Hepatocyte (in vitro differentiated cells): ENCODE measurements at regions not wholly inside any gene's neighbourhood (a gene's known extent, or its start where the extent isn't known, plus 50 kb on each side); places are given as distances from the start of the nearest gene placed in this dataset.

ENCODE experiments used
- DNase-seq: peaks from one replicate; pipeline ENCODE4 v3.0.0-alpha.2; 2016; ENCODE audit warnings: low spot score
- H2AFZ ChIP-seq: fragments of 200-600 bp; sonication (generic); 2 replicates; pipeline ENCODE4 v1.6.0; 2016; ENCODE audit warnings: antibody characterized with exemption, mild to moderate bottlenecking
- H3K27ac ChIP-seq: fragments of 200-600 bp; sonication (generic); 2 replicates; pipeline ENCODE4 v1.5.1; 2016; ENCODE audit warnings: mild to moderate bottlenecking
- H3K27me3 ChIP-seq: fragments of 200-600 bp; sonication (generic); 2 replicates; pipeline ENCODE4 v1.6.1; 2016
- H3K36me3 ChIP-seq: fragments of 200-600 bp; sonication (generic); replicated peaks from 2 replicates; pipeline ENCODE4 v1.5.1; 2016; ENCODE audit warnings: low read depth; ENCODE audit not compliant: insufficient read depth
- H3K4me1 ChIP-seq: fragments of 200-600 bp; sonication (generic); 2 replicates; pipeline ENCODE4 v1.5.1; 2016; ENCODE audit warnings: mild to moderate bottlenecking, moderate library complexity; ENCODE audit not compliant: insufficient read depth
- H3K4me2 ChIP-seq: fragments of 200-600 bp; sonication (generic); 2 replicates; pipeline ENCODE4 v1.6.0; 2016
- H3K4me3 ChIP-seq: fragments of 200-600 bp; sonication (generic); 2 replicates; pipeline ENCODE4 v1.5.1; 2016; ENCODE audit warnings: mild to moderate bottlenecking
- H3K79me2 ChIP-seq: fragments of 200-600 bp; sonication (generic); 2 replicates; pipeline ENCODE4 v1.6.0; 2017; ENCODE audit warnings: mild to moderate bottlenecking
- H3K9me2 ChIP-seq: fragments of 200-600 bp; sonication (generic); replicated peaks from 2 replicates; pipeline ENCODE4 v1.6.0; 2017; ENCODE audit warnings: mild to moderate bottlenecking; ENCODE audit not compliant: insufficient read depth
- H3K9me3 ChIP-seq: fragments of 200-600 bp; sonication (generic); 2 replicates; pipeline ENCODE4 v1.5.1; 2016; ENCODE audit warnings: low read depth, mild to moderate bottlenecking
- H4K20me1 ChIP-seq: fragments of 200-600 bp; sonication (generic); 2 replicates; pipeline ENCODE4 v1.6.0; 2016; ENCODE audit warnings: mild to moderate bottlenecking; ENCODE audit not compliant: insufficient read depth, poor library complexity, severe bottlenecking
- EZH2 ChIP-seq: fragments of 200-600 bp; sonication (generic); IDR thresholded peaks from 2 replicates; pipeline ENCODE4 v1.6.1; 2016; ENCODE audit warnings: antibody characterized with exemption, mild to moderate bottlenecking, borderline replicate concordance
- EZH2phosphoT487 ChIP-seq: fragments of 200-600 bp; sonication (generic); IDR thresholded peaks from one replicate; pipeline ENCODE4 v1.6.1; 2018; ENCODE audit warnings: antibody characterized with exemption, mild to moderate bottlenecking, low read depth, moderate library complexity; ENCODE audit not compliant: unreplicated experiment, severe bottlenecking
- WGBS: methylation state at CpG from one replicate; pipeline ENCODE4 v1.1.6; 2016; ENCODE audit warnings: low lambda C conversion rate; ENCODE audit errors: missing lambda C conversion rate; 5-methylcytosine and 5-hydroxymethylcytosine counted together
- TF ChIP-seq, protein P1 (sequence below): fragments of 200-600 bp; sonication (generic); IDR thresholded peaks from 2 replicates; pipeline ENCODE4 v1.5.1; 2016; ENCODE audit warnings: antibody characterized with exemption, mild to moderate bottlenecking; ENCODE audit not compliant: poor library complexity

DNA sequence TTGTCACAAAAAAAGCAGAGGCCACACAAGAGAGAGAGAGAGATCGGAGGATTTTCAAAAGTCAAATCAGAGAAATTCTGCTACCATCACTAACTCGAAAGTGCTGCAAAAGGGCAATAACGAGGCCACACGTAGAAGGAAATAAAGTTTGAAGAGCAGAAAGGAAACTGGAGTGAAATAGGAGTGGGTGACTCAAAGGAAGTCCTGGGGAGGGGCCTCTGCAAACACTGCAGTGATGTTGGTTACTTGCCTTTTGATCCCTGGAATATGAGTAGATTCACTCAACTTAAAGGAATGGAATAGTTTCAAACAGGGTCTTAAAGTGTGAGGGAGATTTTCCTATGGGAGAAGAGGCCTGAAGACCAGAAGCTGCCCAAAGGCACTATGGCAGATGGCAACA is 663.4 kb upstream of the LCORL start:
- WGBS = 91% methylated on average over 4 of the region's 4 CpGs
- no peak for DNase-seq

DNA sequence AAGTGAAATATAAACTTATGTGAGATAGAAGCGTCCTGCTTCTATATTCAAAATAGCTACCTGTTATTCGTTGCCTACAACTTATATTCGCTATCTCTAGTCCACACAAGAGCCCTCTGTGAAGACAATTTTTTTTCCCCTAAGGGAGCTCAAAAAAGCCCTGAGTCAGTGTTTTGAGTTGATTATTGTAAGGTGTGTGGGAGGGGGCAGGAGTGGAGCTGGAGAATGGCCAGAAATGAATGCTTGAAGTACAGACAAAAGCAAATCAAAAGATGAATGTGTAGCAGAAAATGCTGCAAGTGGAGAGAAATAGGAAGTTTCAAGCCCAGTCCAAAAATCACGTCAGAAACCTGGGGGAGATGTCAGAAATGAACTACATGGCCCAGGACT is 655.0 kb upstream of the LCORL start:
- TF ChIP-seq, protein P1, sequence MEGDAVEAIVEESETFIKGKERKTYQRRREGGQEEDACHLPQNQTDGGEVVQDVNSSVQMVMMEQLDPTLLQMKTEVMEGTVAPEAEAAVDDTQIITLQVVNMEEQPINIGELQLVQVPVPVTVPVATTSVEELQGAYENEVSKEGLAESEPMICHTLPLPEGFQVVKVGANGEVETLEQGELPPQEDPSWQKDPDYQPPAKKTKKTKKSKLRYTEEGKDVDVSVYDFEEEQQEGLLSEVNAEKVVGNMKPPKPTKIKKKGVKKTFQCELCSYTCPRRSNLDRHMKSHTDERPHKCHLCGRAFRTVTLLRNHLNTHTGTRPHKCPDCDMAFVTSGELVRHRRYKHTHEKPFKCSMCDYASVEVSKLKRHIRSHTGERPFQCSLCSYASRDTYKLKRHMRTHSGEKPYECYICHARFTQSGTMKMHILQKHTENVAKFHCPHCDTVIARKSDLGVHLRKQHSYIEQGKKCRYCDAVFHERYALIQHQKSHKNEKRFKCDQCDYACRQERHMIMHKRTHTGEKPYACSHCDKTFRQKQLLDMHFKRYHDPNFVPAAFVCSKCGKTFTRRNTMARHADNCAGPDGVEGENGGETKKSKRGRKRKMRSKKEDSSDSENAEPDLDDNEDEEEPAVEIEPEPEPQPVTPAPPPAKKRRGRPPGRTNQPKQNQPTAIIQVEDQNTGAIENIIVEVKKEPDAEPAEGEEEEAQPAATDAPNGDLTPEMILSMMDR = no peak
- TF ChIP-seq EZH2phosphoT487 (no peak), EZH2 (no peak)
- no peak for DNase-seq
- H3K4me1 ChIP-seq = no peaks in the 10 kb centered on the region
- H3K27ac ChIP-seq = no peak overlapping the region
- no peak overlapping the region for H3K4me2 ChIP-seq
- H3K9me3 ChIP-seq = no peaks in the 10 kb centered on the region
- H2AFZ ChIP-seq = no peak overlapping the region
- 87% methylated on average over 4 of the region's 4 CpGs for WGBS
- H4K20me1 ChIP-seq = no peaks in the 10 kb centered on the region
- H3K36me3 ChIP-seq = no peaks in the 10 kb centered on the region
- H3K27me3 ChIP-seq = no peaks in the 10 kb centered on the region
- H3K4me3 ChIP-seq = no peak overlapping the region
- H3K9me2 ChIP-seq = no peaks in the 10 kb centered on the region
- no peaks in the 10 kb centered on the region for H3K79me2 ChIP-seq

More for the DNA sequence above, 663.4 kb upstream of the LCORL start:
- Histone ChIP-seq H3K9me3 (no peaks in the 10 kb centered on the region), H4K20me1 (no peaks in the 10 kb centered on the region), H3K4me1 (no peaks in the 10 kb centered on the region), H3K27ac (no peak overlapping the region), H3K4me3 (no peak overlapping the region), H3K79me2 (no peaks in the 10 kb centered on the region), H3K36me3 (no peaks in the 10 kb centered on the region), H3K4me2 (no peak overlapping the region), H3K9me2 (no peaks in the 10 kb centered on the region), H3K27me3 (no peaks in the 10 kb centered on the region), H2AFZ (no peak overlapping the region)
- TF ChIP-seq EZH2 (no peak), EZH2phosphoT487 (no peak)
- TF ChIP-seq, protein P1 = no peak

DNA sequence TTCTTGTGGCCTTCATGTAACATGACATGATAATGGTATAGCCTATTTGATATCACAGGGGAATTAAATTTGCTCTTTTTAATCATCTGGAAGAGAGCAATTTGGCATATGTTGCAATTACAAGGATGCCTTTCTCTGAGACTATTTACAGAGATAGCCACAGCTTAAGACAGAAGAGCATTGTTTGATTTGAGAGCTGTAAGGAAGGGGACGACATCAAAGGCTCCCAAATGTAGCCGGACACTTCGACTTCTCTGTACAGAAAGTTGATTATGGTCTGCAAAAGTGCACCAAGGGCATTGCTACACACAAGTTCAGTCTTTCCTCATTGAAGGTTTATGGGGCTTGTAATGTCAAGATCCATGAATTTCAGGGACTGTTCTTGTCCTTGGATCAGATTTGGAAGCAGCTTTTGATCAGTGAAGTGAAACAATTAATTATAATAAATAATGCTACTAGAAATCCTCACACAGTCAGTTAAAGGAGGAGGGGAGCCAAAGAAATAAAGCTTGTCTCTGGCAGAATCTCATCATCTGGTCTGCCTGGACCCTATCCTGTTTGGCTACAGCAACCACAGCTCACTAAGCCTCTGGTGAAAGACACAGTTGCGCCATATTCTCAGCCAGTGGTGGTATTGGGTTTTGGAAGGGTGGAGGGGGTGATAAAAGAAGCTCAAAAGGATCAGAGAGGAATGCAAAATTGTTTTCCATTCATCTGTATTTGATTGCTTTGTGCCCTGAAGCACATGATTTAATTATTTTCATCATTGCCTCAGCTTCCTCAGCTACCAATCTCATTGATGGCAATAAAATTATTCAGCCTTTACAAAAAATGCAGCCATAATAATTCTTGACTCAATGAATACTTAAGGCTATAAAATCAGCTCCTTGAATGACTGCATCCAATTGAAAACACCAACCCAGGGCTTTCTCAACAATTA is 654.3 kb upstream of the LCORL start:
- no peak for TF ChIP-seq EZH2
- TF ChIP-seq, protein P1 = no peak
- no peak for TF ChIP-seq EZH2phosphoT487
- WGBS = 89% methylated on average over 4 of the region's 4 CpGs

More for the DNA sequence above, 654.3 kb upstream of the LCORL start:
- no peak for DNase-seq
- H3K9me3 ChIP-seq = no peaks in the 10 kb centered on the region
- no peaks in the 10 kb centered on the region for H4K20me1 ChIP-seq
- H3K4me2 ChIP-seq = no peak overlapping the region
- H3K27ac ChIP-seq = no peak overlapping the region
- no peaks in the 10 kb centered on the region for H3K9me2 ChIP-seq
- H3K27me3 ChIP-seq = no peaks in the 10 kb centered on the region
- H3K79me2 ChIP-seq = no peaks in the 10 kb centered on the region
- no peaks in the 10 kb centered on the region for H3K36me3 ChIP-seq
- no peak overlapping the region for H3K4me3 ChIP-seq
- H3K4me1 ChIP-seq = no peaks in the 10 kb centered on the region
- H2AFZ ChIP-seq = no peak overlapping the region
